GM10248 (cell line): ENCODE measurements at regions not wholly inside any gene's neighbourhood (a gene's known extent, or its start where the extent isn't known, plus 50 kb on each side); places are given as distances from the start of the nearest gene placed in this dataset.

Experiments used
- CTCF ChIA-PET: fragments of 300-600 bp; sonication (Branson Sonifier 250); formaldehyde crosslinking; extraction: SDS; loops from one replicate; lab custom pipeline; 2021; ENCODE audit warnings: antibody characterized with exemption; lab: Yijun Ruan, JAX
- POLR2A ChIA-PET: fragments of 350-650 bp; sonication (Branson Sonifier 250); formaldehyde crosslinking; extraction: SDS; loops from one replicate; lab custom pipeline; 2020; ENCODE audit warnings: antibody characterized with exemption; lab: Yijun Ruan, JAX
- DNase-seq: peaks from one replicate; pipeline ENCODE4 v3.0.0; 2012; ENCODE audit errors: extremely low spot score
- TF ChIP-seq, protein P1 (sequence below): IDR thresholded peaks from 2 replicates; pipeline ENCODE4 v1.5.1; 2012; ENCODE audit warnings: mild to moderate bottlenecking, low read depth; ENCODE audit errors: extremely low read depth, missing control alignments, control extremely low read depth

DNA sequence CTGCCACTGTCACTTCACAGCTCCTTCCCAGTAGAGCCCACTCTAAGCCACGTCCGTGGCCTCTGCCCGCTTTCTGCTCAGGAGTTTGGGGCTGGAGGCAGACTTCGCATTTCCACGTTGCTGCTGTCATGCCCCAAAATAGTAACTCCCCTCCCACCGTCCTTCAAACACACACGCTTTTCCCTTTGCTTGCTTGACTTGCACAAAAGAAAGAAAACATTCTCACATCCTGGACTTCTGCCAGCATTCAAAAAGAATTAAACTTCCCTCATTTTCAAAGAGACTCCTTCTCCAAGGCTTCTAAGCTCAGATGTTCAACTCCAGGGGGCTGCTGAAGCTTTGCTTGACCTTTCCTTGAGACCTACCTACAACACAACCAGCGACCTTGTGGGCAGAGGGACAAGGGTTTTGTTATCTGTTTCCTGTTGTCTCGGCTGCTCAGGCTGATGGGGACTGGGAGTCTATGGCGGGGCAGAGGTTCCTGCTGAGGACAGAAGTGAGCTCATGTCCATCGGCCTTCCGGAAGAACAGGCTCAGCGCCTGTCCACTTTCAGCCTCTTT is 263.8 kb upstream of the FOXQ1 start:
- ChIA-PET CTCF (no interaction called here), POLR2A (no interaction called here)
- DNase-seq, result no peak
- TF ChIP-seq, protein P1, sequence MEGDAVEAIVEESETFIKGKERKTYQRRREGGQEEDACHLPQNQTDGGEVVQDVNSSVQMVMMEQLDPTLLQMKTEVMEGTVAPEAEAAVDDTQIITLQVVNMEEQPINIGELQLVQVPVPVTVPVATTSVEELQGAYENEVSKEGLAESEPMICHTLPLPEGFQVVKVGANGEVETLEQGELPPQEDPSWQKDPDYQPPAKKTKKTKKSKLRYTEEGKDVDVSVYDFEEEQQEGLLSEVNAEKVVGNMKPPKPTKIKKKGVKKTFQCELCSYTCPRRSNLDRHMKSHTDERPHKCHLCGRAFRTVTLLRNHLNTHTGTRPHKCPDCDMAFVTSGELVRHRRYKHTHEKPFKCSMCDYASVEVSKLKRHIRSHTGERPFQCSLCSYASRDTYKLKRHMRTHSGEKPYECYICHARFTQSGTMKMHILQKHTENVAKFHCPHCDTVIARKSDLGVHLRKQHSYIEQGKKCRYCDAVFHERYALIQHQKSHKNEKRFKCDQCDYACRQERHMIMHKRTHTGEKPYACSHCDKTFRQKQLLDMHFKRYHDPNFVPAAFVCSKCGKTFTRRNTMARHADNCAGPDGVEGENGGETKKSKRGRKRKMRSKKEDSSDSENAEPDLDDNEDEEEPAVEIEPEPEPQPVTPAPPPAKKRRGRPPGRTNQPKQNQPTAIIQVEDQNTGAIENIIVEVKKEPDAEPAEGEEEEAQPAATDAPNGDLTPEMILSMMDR, result no peak

DNA sequence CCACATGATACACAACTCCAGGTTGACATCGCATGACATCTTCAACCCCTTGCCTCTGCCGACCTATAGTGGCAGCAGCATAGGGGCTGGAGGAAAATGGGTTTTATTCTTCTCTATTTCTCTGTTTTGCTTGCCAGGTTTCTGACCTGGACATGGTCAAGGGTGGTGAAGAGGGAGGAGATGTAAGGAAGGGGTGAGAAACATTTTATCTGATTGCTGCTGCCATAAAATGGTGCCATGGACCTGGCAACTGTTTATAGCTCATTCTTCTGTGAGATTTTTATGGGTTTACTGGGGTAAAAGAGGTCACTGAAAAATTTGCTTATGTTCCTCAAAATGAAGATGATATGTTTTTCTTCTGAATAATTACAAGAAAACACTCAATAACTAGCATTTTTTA is 266.7 kb upstream of the FOXQ1 start:
- CTCF ChIA-PET, result no interaction called here

GRCh38 chr6:1044040-1044836 is 267.7 kb upstream of the FOXQ1 start:
- TF ChIP-seq, protein P1, result no peak
- CTCF ChIA-PET, result no interaction called here
- POLR2A ChIA-PET, result no interaction called here
- DNase-seq, result no peak

More for the DNA sequence above, 266.7 kb upstream of the FOXQ1 start:
- TF ChIP-seq, protein P1, result no peak
- no peak for DNase-seq
- POLR2A ChIA-PET, result no interaction called here

GRCh38 chr6:1043458-1043836 is 268.5 kb upstream of the FOXQ1 start:
- POLR2A ChIA-PET, result no interaction called here
- no peak for DNase-seq
- CTCF ChIA-PET, result no interaction called here
- TF ChIP-seq, protein P1, result no peak

DNA sequence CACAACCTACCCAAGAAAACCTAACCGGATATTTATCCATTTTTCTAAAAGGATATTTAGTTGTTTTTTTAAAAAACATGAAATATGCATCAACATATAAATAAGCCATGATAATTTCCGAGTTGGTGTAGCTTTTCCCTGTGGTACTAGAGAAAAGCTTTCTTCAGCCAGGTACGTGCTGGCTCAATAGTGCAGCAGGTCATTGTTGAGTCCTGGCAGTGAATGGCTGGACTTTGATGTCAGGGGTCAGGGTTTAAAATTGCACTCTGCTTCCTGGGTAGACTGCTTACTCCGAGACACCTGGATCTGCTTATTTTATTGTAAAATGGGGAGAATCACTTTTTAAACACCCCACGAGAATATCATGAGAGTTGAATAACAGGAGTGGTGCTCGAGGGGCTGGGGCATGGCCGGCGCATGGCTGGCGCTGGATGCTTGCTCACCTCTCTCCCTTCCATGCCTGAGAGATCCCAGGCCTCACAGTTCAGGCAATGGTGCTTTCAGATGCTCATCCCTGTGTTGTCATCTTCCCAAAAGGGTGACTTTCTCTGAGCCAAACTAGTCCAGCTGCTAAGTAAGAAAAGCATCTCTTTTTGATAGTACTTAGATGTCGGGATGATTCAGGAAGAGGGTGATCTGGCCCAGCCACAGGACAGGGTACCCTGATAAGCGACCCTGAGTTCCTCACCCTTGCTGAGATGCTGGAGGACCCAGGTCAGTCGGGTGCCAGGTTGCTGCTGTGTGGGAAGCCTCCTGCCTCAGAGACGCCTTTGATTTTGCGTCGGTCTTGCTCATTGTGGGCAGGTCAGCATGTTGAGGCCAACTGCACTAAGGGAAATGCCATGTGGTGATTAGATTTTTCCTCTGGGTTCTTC is 269.1 kb upstream of the FOXQ1 start:
- CTCF ChIA-PET, result no interaction called here
- TF ChIP-seq, protein P1, result no peak
- POLR2A ChIA-PET, result no interaction called here
- DNase-seq, result no peak

GRCh38 chr6:1040393-1040792 is 271.5 kb upstream of the FOXQ1 start:
- no peak for DNase-seq
- TF ChIP-seq, protein P1, result no peak
- POLR2A ChIA-PET, result no interaction called here
- CTCF ChIA-PET, result no interaction called here
